Loucy (cell line): ENCODE measurements at regions not wholly inside any gene's neighbourhood (a gene's known extent, or its start where the extent isn't known, plus 50 kb on each side); places are given as distances from the start of the nearest gene placed in this dataset.

Experiments used
- H2AFZ ChIP-seq: fragments of 200-600 bp; sonication (generic); 2 replicates; pipeline ENCODE4 v1.6.0; 2016; ENCODE audit warnings: antibody characterized with exemption, mild to moderate bottlenecking, low read length, moderate library complexity
- H3F3A ChIP-seq: fragments of 200-600 bp; 2 replicates; pipeline ENCODE4 v1.6.0; 2016; ENCODE audit warnings: antibody characterized with exemption, low read depth, mild to moderate bottlenecking
- H3K27me3 ChIP-seq: fragments of 200-600 bp; sonication (generic); 2 replicates; pipeline ENCODE4 v1.6.1; 2014; ENCODE audit warnings: low read length, mild to moderate bottlenecking; ENCODE audit not compliant: insufficient read depth, poor library complexity, severe bottlenecking
- H3K36me3 ChIP-seq: fragments of 200-600 bp; sonication (generic); 2 replicates; pipeline ENCODE4 v1.6.1; 2016; ENCODE audit warnings: low read length; ENCODE audit not compliant: insufficient read depth
- H3K4me1 ChIP-seq: fragments of 200-600 bp; sonication (generic); 2 replicates; pipeline ENCODE4 v1.5.1; 2014; ENCODE audit warnings: low read length, mild to moderate bottlenecking; ENCODE audit not compliant: insufficient read depth, poor library complexity, severe bottlenecking
- H3K4me2 ChIP-seq: fragments of 200-600 bp; sonication (generic); 2 replicates; pipeline ENCODE4 v1.6.0; 2014; ENCODE audit warnings: antibody characterized with exemption, low read length, low read depth, mild to moderate bottlenecking; ENCODE audit not compliant: poor library complexity, severe bottlenecking
- H3K4me3 ChIP-seq: fragments of 200-600 bp; sonication (generic); 2 replicates; pipeline ENCODE4 v1.5.1; 2014; ENCODE audit warnings: low read length, mild to moderate bottlenecking, mixed read lengths; ENCODE audit not compliant: poor library complexity, severe bottlenecking
- H3K79me2 ChIP-seq: fragments of 200-600 bp; sonication (generic); 2 replicates; pipeline ENCODE4 v1.6.1; 2014; ENCODE audit warnings: low read length; ENCODE audit not compliant: insufficient read depth
- H3K9ac ChIP-seq: fragments of 200-600 bp; sonication (generic); 2 replicates; pipeline ENCODE4 v1.6.0; 2014; ENCODE audit warnings: mild to moderate bottlenecking, low read depth, low read length, moderate library complexity; ENCODE audit not compliant: poor library complexity, severe bottlenecking
- H3K9me2 ChIP-seq: fragments of 200-600 bp; sonication (generic); replicated peaks from 2 replicates; pipeline ENCODE4 v1.6.1; 2016; ENCODE audit warnings: low read depth, low read length, mixed read lengths
- H3K9me3 ChIP-seq: fragments of 200-600 bp; sonication (generic); 2 replicates; pipeline ENCODE4 v1.6.1; 2014; ENCODE audit warnings: mild to moderate bottlenecking, antibody characterized with exemption, low read length, low read depth; ENCODE audit not compliant: insufficient read depth
- H4K20me1 ChIP-seq: fragments of 200-600 bp; sonication (generic); 2 replicates; pipeline ENCODE4 v1.6.0; 2014; ENCODE audit warnings: antibody characterized with exemption, low read length, mild to moderate bottlenecking; ENCODE audit not compliant: insufficient read depth, poor library complexity, severe bottlenecking
- CTCF ChIP-seq: fragments of 200-600 bp; sonication (generic); conservative IDR thresholded peaks from 2 replicates; pipeline ENCODE4 v1.5.1; 2014; ENCODE audit warnings: mild to moderate bottlenecking, antibody characterized with exemption, low read length
- EZH2phosphoT487 ChIP-seq: fragments of 200-600 bp; IDR thresholded peaks from 2 replicates; pipeline ENCODE4 v1.6.1; 2018; ENCODE audit warnings: antibody characterized with exemption, mild to moderate bottlenecking, moderate library complexity, borderline replicate concordance

- H3K79me2 ChIP-seq = no peaks in the 10 kb centered on the region
- H3K9me3 ChIP-seq = no peaks in the 10 kb centered on the region
- no peaks in the 10 kb centered on the region for H4K20me1 ChIP-seq
- no peak overlapping the region for H3K4me3 ChIP-seq
- H3K36me3 ChIP-seq = no peaks in the 10 kb centered on the region
- no peak overlapping the region for H2AFZ ChIP-seq
- no peak overlapping the region for H3K4me2 ChIP-seq
- no peaks in the 10 kb centered on the region for H3K9me2 ChIP-seq
- no peaks in the 10 kb centered on the region for H3K27me3 ChIP-seq
- TF ChIP-seq EZH2phosphoT487 (no peak), CTCF (no peak)
- no peaks in the 10 kb centered on the region for H3K4me1 ChIP-seq
- H3K9ac ChIP-seq = no peak overlapping the region
- H3F3A ChIP-seq = no peaks in the 10 kb centered on the region
These were observed 414.4 kb downstream of the SMARCA1 start for GRCh38 chrX:129108936-129109335.

DNA sequence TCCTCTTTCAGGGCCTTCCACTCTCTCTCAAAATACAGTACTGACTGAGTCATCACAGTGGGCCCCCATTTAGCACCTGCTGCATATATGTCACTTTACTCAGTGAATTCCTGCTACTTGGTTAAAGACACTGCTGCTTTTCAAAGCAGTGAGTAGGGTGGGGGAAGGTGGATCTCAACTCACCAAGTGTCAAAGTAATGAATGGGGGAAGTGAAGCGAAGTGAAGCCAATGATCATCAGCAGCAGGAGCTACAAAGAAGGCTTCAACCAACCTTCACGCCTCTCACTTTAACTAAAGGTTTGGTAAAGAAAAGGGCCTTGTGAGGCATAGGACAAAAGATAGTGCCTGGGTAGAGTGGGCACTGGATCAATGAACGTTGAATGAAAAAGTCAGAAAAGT, 424.1 kb downstream of the SMARCA1 start:
- Histone ChIP-seq H3K27me3 (no peaks in the 10 kb centered on the region), H3K4me1 (no peaks in the 10 kb centered on the region), H3F3A (no peaks in the 10 kb centered on the region), H3K36me3 (no peaks in the 10 kb centered on the region), H3K79me2 (no peaks in the 10 kb centered on the region), H2AFZ (no peak overlapping the region), H3K9me2 (no peaks in the 10 kb centered on the region), H3K9ac (no peak overlapping the region), H3K9me3 (no peaks in the 10 kb centered on the region), H3K4me3 (no peak overlapping the region), H3K4me2 (no peak overlapping the region), H4K20me1 (no peaks in the 10 kb centered on the region)
- no peak for TF ChIP-seq CTCF

DNA sequence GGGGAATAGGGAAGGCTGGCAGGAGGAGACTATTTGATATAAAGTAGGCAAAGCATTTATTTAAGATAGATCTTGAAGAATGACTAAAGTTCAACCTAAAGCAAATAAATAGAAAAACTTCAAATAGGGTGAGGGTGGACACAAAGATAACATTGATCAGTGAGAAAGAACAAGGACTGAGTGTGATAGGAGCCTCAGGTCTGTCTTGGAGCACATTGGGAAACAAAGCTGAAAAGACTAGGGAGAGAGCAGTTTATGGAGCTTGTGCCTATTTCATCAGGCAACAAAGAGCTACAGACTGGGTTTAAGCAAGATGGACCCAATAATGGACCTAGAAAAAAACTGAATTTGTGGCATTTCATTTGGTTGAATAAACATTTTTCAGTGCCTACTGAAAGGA, 425.6 kb downstream of the SMARCA1 start:
- Histone ChIP-seq H4K20me1 (no peaks in the 10 kb centered on the region), H3K36me3 (no peaks in the 10 kb centered on the region), H3K9me2 (no peaks in the 10 kb centered on the region), H3K27me3 (no peaks in the 10 kb centered on the region), H3F3A (no peaks in the 10 kb centered on the region), H3K79me2 (no peaks in the 10 kb centered on the region), H3K4me3 (no peak overlapping the region), H3K9ac (no peak overlapping the region), H3K4me1 (no peaks in the 10 kb centered on the region), H3K4me2 (no peak overlapping the region), H2AFZ (no peak overlapping the region), H3K9me3 (no peaks in the 10 kb centered on the region)
- no peak for TF ChIP-seq EZH2phosphoT487
- TF ChIP-seq CTCF = no peak
